H9 (cell line): ENCODE measurements at regions not wholly inside any gene's neighbourhood (a gene's known extent, or its start where the extent isn't known, plus 50 kb on each side); places are given as distances from the start of the nearest gene placed in this dataset.

Experiments used
- DNase-seq: peaks from one replicate; pipeline ENCODE4 v3.0.0-alpha.2; 2017
- H2AFZ ChIP-seq: one replicate; pipeline ENCODE4 v1.6.1; 2013; ENCODE audit warnings: mild to moderate bottlenecking, low read length, control low read depth, moderate library complexity
- H2AK5ac ChIP-seq: 2 replicates; pipeline ENCODE4 v1.6.1; 2013; ENCODE audit warnings: low read length, control low read depth, mixed read lengths; ENCODE audit not compliant: insufficient read length
- H2BK120ac ChIP-seq: one replicate; pipeline ENCODE4 v1.6.1; 2013; ENCODE audit warnings: low read depth, mild to moderate bottlenecking, low read length, control low read depth, inconsistent platforms; ENCODE audit not compliant: poor library complexity, severe bottlenecking
- H2BK12ac ChIP-seq: 2 replicates; pipeline ENCODE4 v1.6.1; 2013; ENCODE audit warnings: low read length, control low read depth, mixed read lengths, low read depth; ENCODE audit not compliant: insufficient read length
- H2BK15ac ChIP-seq: 2 replicates; pipeline ENCODE4 v1.6.1; 2013; ENCODE audit warnings: low read depth, low read length, control low read depth
- H2BK20ac ChIP-seq: one replicate; pipeline ENCODE4 v1.6.1; 2013; ENCODE audit warnings: low read depth, mild to moderate bottlenecking, low read length, control low read depth, inconsistent platforms; ENCODE audit not compliant: poor library complexity, severe bottlenecking
- H2BK5ac ChIP-seq: 2 replicates; pipeline ENCODE4 v1.6.1; 2013; ENCODE audit warnings: low read length, control low read depth, mixed read lengths; ENCODE audit not compliant: insufficient read length
- H3K14ac ChIP-seq: 2 replicates; pipeline ENCODE4 v1.6.1; 2013; ENCODE audit warnings: low read length, control low read depth; ENCODE audit not compliant: insufficient read depth
- H3K18ac ChIP-seq: 2 replicates; pipeline ENCODE4 v1.6.1; 2013; ENCODE audit warnings: low read depth, mild to moderate bottlenecking, mixed read lengths, low read length, control low read depth; ENCODE audit not compliant: insufficient read length
- H3K23ac ChIP-seq: 2 replicates; pipeline ENCODE4 v1.6.1; 2013; ENCODE audit warnings: low read length, control low read depth, mixed read lengths, low read depth; ENCODE audit not compliant: insufficient read length
- H3K23me2 ChIP-seq: 2 replicates; pipeline ENCODE4 v1.6.1; 2013; ENCODE audit warnings: low read depth, mild to moderate bottlenecking, mixed read lengths, low read length, control low read depth; ENCODE audit not compliant: insufficient read length, poor library complexity, severe bottlenecking
- H3K27ac ChIP-seq: 2 replicates; pipeline ENCODE4 v1.5.1; 2013; ENCODE audit warnings: low read length, control low read depth, mixed read lengths, low read depth; ENCODE audit not compliant: insufficient read length
- H3K27me3 ChIP-seq: 2 replicates; pipeline ENCODE4 v1.6.1; 2013; ENCODE audit warnings: low read length, control low read depth, inconsistent platforms; ENCODE audit not compliant: insufficient read depth
- H3K4ac ChIP-seq: 2 replicates; pipeline ENCODE4 v1.6.1; 2013; ENCODE audit warnings: low read depth, mild to moderate bottlenecking, control low read depth, inconsistent platforms, low read length, moderate library complexity
- H3K4me1 ChIP-seq: 2 replicates; pipeline ENCODE4 v1.6.1; 2013; ENCODE audit warnings: low read length, control low read depth, inconsistent platforms; ENCODE audit not compliant: insufficient read depth
- H3K4me2 ChIP-seq: 2 replicates; pipeline ENCODE4 v1.6.1; 2013; ENCODE audit warnings: low read length, control low read depth, mixed read lengths; ENCODE audit not compliant: insufficient read length, insufficient read depth
- H3K56ac ChIP-seq: 2 replicates; pipeline ENCODE4 v1.6.1; 2013; ENCODE audit warnings: low read depth, mild to moderate bottlenecking, mixed read lengths, low read length, control low read depth; ENCODE audit not compliant: insufficient read length
- H3K79me1 ChIP-seq: 2 replicates; pipeline ENCODE4 v1.6.1; 2013; ENCODE audit warnings: low read depth, mild to moderate bottlenecking, moderate library complexity, low read length, control low read depth, inconsistent platforms; ENCODE audit not compliant: insufficient read depth, poor library complexity, severe bottlenecking
- H3K79me2 ChIP-seq: 2 replicates; pipeline ENCODE4 v1.6.1; 2013; ENCODE audit warnings: low read length, control low read depth, inconsistent platforms; ENCODE audit not compliant: insufficient read depth
- H3K9ac ChIP-seq: 2 replicates; pipeline ENCODE4 v1.6.1; 2013; ENCODE audit warnings: low read length, control low read depth, mixed read lengths; ENCODE audit not compliant: insufficient read length; ENCODE audit errors: extremely low read depth
- H3K9me3 ChIP-seq: one replicate; pipeline ENCODE4 v1.6.1; 2013; ENCODE audit warnings: low read depth, low read length, inconsistent platforms; ENCODE audit not compliant: control insufficient read depth
- H3T11ph ChIP-seq: one replicate; pipeline ENCODE4 v1.6.1; 2013; ENCODE audit warnings: mild to moderate bottlenecking, low read length, control low read depth, inconsistent platforms
- H4K20me1 ChIP-seq: one replicate; pipeline ENCODE4 v1.6.1; 2013; ENCODE audit not compliant: control insufficient read depth, insufficient read length, insufficient read depth
- H4K5ac ChIP-seq: 2 replicates; pipeline ENCODE4 v1.6.1; 2013; ENCODE audit warnings: low read depth, mild to moderate bottlenecking, mixed read lengths, low read length, control low read depth; ENCODE audit not compliant: insufficient read length
- H4K8ac ChIP-seq: replicated peaks from 2 replicates; pipeline ENCODE4 v1.6.1; 2013; ENCODE audit warnings: low read length, control low read depth, mixed read lengths, low read depth; ENCODE audit not compliant: insufficient read length
- H4K91ac ChIP-seq: 2 replicates; pipeline ENCODE4 v1.6.1; 2013; ENCODE audit warnings: low read depth, mild to moderate bottlenecking, moderate library complexity, mixed read lengths, low read length, control low read depth; ENCODE audit not compliant: insufficient read length
- H3K27ac Mint-ChIP-seq, 3 experiments: 2 replicates in 2 of 3; 3 replicates in 1 of 3; pipeline ENCODE4 v1.8.0; 2020 to 2021; ENCODE audit warnings: mixed read lengths in 3 of 3, mild to moderate bottlenecking in 1 of 3, moderate library complexity in 1 of 3
- H3K27me3 Mint-ChIP-seq: 2 replicates; pipeline ENCODE4 v1.8.0; 2021; ENCODE audit warnings: low read depth, mild to moderate bottlenecking, moderate library complexity, mixed read lengths
- H3K36me3 Mint-ChIP-seq, 3 experiments: 2 replicates in 2 of 3; 3 replicates in 1 of 3; pipeline ENCODE4 v1.8.0; 2020 to 2021; ENCODE audit warnings: low read depth in 3 of 3, mixed read lengths in 3 of 3; ENCODE audit not compliant: insufficient read depth in 1 of 3
- H3K4me1 Mint-ChIP-seq, 2 experiments: 2 replicates each; pipeline ENCODE4 v1.8.0; 2020; ENCODE audit warnings: mixed read lengths in 2 of 2
- H3K4me3 Mint-ChIP-seq, 2 experiments: 2 replicates in 1 of 2; 3 replicates in 1 of 2; pipeline ENCODE4 v1.8.0; 2020 to 2021; ENCODE audit warnings: mild to moderate bottlenecking in 2 of 2, mixed read lengths in 2 of 2, moderate library complexity in 1 of 2
- H3K9me3 Mint-ChIP-seq, 2 experiments: 2 replicates in 1 of 2; 3 replicates in 1 of 2; pipeline ENCODE4 v1.8.0; 2020; ENCODE audit warnings: mild to moderate bottlenecking in 2 of 2, mixed read lengths in 2 of 2, moderate library complexity in 1 of 2
- CTCF ChIP-seq: fragments of 200-600 bp; sonication (generic); conservative IDR thresholded peaks from 3 replicates; pipeline ENCODE4 v1.8.0; 2021; ENCODE audit warnings: antibody characterized with exemption, mild to moderate bottlenecking
- WGBS: extraction: QIAGEN DNeasy Blood & Tissue Kit; methylation state at CpG from one replicate; pipeline ENCODE4 v1.1.7; 2013; ENCODE audit warnings: missing lambda C conversion rate, low lambda C conversion rate, mixed read lengths; ENCODE audit not compliant: insufficient read length; ENCODE audit errors: extremely low coverage; 5-methylcytosine and 5-hydroxymethylcytosine counted together

- Histone ChIP-seq H2BK12ac (no peak overlapping the region), H3K4me2 (no peak overlapping the region), H3K79me2 (no peaks in the 10 kb centered on the region), H3K27me3 (no peaks in the 10 kb centered on the region), H3K9me3 (no peaks in the 10 kb centered on the region), H3K56ac (no peak overlapping the region), H3K14ac (no peak overlapping the region), H2BK15ac (no peak overlapping the region), H4K91ac (no peak overlapping the region), H3K4ac (no peak overlapping the region), H2BK20ac (no peak overlapping the region), H2BK120ac (no peak overlapping the region), H2AK5ac (no peak overlapping the region), H3K23me2 (no peaks in the 10 kb centered on the region), H3K23ac (no peak overlapping the region), H3K27ac (no peak overlapping the region), H4K8ac (no peak overlapping the region), H3T11ph (no peak overlapping the region), H3K4me1 (no peaks in the 10 kb centered on the region), H3K79me1 (no peaks in the 10 kb centered on the region), H4K20me1 (no peaks in the 10 kb centered on the region), H3K9ac (no peak overlapping the region), H2AFZ (no peak overlapping the region), H2BK5ac (no peak overlapping the region), H3K18ac (no peak overlapping the region), H4K5ac (no peak overlapping the region)
- Mint-ChIP-seq H3K27ac (peak overlapping the region in 1 of 3 experiments; percentile 54; a peak in 2 of 7 replicates), H3K36me3 (no peaks in the 10 kb centered on the region), H3K27me3 (no peaks in the 10 kb centered on the region), H3K4me1 (peaks cover 0 to 4% of the 10 kb centered on the region in 2 experiments; a peak in 2 of 4 replicates), H3K4me3 (no peak overlapping the region), H3K9me3 (0 out of 5 replicates have a peak, but pooled peaks cover 0 to 2% of the 10 kb centered on the region in 2 experiments)
- DNase-seq, result no peak
- WGBS, result no CpG with 5 or more reads among the region's 3 CpGs
- TF ChIP-seq CTCF, result no peak
Measured at GRCh38 chr5:87645224-87645623, 232.5 kb upstream of the CCNH start.
